Mesenteric fat pad (tissue), 1 donor: ENCODE measurements at regions not wholly inside any gene's neighbourhood (a gene's known extent, or its start where the extent isn't known, plus 50 kb on each side); places are given as distances from the start of the nearest gene placed in this dataset.

Experiments used
- DNase-seq: peaks from one replicate; pipeline ENCODE4 v3.0.0-alpha.2; 2020; ENCODE audit warnings: low spot score
- donor health status: DM: yes; HTN: yes; CAD: no.

DNA sequence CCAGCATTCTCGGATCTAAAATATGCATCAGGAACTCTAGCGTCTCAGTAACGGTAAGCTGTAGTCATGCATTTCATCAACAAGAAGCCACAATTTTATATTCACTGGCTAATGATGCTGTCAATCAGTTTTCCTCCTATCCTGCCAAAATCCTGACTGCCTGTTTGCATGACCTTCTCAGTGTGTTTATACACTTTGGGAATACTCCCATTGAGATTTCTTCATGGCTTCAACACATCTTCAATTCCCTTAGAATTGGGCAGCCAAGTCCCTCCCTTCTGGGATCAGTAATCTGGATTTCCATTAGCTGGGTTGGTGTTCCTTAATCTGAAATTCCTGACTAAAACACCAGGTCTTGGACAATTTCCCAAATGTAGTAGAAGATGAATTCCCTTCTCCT is 348.9 kb upstream of the DYNLRB2 start:
- DNase-seq: no peak

- DNase-seq: no peak
These were observed 351.2 kb upstream of the DYNLRB2 start for GRCh38 chr16:80189476-80190175.

- no peak for DNase-seq
These were observed 364.7 kb upstream of the DYNLRB2 start for GRCh38 chr16:80176114-80176513.

- DNase-seq: no peak
These were observed 365.8 kb upstream of the DYNLRB2 start for GRCh38 chr16:80175011-80175410.

DNA sequence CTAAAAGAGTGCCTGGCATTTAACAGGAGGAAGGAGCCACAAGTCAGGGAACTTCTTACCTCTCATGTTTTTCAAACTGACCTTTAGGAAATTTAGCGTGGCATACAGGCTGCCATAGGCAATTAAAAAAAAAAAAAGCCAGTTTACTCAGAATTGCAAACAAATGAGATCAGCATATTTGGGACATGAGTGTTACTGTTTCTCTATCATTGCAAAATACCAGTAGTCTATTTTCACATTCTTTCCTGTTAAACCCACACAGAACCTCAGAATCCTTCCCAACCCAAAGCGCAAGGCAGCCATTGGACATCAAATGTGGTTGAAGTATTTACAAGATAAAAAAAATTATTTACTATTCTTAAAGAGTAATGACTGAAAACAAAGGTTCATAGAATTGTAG is 366.4 kb upstream of the DYNLRB2 start:
- DNase-seq: no peak

DNA sequence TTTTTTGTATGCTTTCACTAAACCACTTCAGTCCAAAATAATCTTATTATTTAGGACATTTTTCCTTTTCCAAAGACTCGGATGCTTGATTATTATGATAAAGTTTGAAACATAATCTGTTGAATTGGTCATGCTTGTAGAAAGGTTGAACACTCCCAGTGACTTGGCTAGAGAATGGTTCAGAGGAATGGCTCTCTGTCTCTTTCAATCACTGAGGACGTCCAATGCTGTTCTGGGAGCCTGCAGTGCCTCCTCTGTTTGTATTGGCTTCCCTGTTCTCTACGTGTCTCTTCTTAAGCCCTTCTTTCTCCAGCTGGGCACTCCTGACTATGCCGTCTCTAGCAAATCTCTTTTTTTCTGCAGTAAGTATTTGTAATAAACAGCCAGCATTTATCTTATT is 369.0 kb upstream of the DYNLRB2 start:
- DNase-seq: no peak

- DNase-seq: no peak
These were observed 369.6 kb upstream of the DYNLRB2 start for GRCh38 chr16:80171199-80171598.

DNA sequence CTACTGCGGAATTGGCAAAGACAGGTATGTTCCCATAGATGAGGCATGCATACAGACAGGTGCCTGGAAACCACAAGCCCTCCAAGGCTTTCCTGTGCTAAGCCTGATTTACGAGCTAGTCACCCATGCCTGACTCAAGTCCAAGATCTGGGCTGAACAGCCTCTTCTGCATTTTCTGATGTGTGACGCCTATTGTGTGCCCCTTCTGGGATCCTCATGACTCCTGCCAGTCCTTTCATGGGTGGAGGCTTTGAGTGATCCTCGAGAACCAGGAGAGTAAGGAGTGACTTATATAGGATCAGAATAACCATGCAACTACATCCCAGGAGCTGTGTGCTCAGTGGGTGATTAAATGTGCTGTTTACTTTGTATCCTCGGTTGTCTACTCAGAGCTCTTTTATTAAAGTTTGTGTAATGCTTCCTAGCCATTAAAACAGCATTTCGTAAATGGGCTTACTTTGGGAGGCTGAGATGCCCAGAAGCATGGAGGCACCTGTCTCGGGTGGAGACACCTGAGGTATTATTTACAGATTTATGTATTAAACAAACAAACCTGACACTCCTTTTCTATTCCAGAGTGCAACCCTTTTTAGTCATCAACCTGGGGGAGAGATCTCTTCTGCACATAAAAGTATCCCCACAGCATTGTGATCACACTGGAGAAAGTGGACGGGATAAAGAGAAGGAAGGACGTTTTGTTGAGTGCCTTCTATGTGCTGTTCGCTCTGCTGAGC is 373.0 kb upstream of the DYNLRB2 start:
- no peak for DNase-seq

DNA sequence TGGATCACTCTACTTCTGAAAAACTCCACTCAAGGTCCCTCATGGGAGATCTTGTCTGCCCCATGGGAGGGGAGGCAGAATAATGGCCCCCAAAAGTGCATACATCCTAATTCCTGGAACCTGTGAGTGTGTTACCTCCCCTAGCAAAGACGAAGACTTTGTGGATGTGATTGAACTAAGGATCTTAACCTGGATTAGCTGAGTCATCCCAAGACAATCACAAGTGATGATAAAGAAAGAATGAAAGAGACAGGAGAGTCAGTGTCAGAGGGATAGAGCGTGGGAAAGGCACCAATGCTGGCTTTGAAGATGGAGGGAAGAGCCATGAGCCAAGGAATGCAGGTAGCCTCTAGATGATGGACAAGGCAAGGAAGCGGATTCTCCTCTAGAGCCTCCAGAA is 374.7 kb upstream of the DYNLRB2 start:
- no peak for DNase-seq

DNA sequence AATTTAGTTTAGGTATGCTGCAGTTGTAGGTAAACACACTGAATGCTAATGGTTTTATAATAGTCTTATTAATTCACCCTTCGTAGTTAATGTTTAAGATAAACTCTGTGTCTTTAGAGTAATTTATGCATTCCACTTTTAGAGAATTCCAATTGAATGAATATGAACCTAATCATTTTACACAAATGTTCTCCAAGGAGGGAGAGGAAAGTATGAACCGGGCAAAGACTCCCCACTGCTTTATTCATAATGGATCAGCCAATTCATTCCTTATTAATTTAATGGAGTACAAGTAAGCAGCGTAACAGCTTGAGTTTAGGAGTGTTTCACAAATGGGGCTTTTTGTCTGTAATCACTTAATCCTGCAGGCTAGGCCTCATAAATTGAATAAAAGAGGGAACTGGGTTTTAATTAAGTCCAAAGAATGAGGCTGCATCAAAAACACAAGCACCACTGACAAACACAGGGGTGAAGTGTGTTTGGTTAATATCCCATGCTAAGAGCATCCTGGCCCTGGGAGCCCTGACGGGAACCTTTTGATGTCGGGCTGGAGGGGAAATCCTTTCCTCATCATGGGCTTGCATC is 375.7 kb upstream of the DYNLRB2 start:
- no peak for DNase-seq

GRCh38 chr16:80163339-80163738 is 377.5 kb upstream of the DYNLRB2 start:
- no peak for DNase-seq

DNA sequence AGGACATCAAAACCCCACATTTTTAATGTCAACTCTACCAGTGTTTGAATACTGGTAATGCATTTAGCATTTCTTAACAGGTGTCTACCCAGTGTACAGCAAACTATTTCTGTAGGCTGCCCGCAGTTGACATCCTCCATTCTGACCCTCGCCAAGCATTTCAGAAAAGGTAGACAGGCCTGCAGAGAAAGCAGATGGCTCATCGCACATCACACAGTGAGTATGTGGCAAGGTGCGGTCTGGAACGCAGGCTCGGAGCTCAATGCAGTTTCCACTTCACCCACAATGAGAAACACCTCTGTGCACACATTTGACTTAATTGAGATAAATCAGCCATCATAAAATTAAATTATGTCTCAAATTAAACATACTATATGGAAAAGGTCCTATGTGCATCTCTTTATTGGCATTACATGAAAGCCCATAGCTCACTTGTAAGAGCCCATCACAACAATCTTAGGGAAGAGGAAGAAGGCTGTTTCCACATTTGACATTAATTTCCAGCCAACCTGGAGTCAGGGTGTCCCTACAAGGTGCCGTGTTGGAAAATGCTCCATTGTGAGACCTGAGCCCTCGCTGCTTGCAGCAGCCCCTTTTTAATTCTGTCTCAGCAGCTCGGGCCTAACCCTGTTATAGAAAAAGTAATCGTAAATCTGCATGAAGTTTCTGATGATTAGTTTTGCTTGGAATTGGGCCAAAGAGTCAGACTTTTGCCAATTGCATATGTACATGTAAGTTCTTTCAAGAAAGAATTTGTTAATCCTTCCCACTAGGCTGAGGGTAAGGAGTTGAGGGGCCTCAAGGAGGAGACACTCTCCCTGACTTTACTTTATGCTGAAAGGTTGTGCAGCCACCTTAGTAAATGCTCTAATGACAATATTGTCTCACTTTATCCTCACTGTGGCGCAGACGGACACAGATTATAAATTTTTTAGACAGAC is 378.7 kb upstream of the DYNLRB2 start:
- no peak for DNase-seq

DNA sequence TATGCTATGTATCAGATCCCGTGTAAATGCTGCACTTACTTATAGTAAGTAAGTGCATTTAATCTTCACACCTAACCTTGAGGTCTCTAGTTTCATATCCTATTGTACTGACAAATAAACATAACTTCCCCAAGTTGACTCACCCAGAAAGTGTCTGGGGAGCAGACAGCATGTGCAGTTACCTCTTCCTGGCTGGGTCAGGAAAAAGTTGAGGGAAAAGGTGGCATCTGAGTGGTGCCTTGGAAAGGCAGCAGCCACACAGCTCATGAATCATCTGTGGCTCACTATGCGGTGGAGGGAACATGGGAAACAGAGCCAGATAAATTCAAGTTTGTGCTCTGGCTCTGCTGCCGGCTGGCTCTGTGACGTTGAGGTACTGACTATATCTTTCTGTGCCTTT is 382.0 kb upstream of the DYNLRB2 start:
- DNase-seq: no peak

DNA sequence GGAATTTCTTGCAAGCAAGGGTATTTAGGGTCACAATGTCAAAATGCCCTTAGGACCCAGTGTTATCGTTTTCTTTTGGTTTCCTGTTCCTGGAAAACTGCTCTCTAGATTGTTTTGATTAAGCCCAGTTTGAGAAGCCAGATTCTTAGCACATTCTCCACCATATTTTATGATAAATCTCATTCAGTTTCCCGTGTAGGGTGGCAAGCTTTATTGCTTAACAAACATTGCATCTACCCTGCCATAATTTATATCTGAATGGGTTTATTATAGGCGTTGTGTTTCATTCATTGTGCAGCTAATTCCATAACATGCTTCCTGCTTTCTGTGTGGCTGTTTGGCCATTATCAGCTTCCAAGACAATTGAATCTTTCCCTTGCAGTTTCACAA is 389.1 kb upstream of the DYNLRB2 start:
- no peak for DNase-seq

- DNase-seq: no peak
These were observed 389.6 kb upstream of the DYNLRB2 start for GRCh38 chr16:80150978-80151721.

- DNase-seq: no peak
These were observed 392.0 kb upstream of the DYNLRB2 start for GRCh38 chr16:80148826-80149225.

DNA sequence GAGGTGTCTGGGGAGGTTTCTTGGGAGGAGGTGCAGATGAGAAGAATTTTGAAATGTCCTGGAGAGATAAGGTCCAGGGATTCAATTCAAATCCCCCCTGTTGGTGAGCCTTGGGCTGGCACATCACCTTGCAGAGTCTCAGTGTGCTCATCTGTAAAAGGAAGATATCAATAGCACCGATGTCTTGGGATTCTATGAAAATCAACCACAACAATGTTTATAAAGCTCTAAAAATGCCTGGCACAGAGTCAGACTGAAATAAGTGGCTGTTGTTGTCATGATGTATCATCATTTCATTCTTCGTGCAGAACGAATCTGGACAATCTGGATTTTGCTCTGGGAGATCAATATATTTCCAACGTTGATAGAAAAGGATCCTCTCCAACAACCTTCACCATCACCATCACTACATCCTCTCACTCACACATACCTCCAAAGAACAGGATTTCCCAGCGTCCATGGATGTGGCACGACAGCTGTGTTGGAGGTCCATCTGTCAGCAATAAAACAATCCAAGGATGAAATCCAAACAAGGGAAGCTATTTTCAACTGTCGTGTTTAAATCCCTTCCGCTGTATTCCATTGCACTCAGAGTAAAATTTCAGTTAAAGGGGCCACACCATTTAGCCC is 393.7 kb upstream of the DYNLRB2 start:
- no peak for DNase-seq

GRCh38 chr16:80144191-80144590 is 396.6 kb upstream of the DYNLRB2 start:
- DNase-seq: no peak

- DNase-seq: no peak
These were observed 397.9 kb upstream of the DYNLRB2 start for GRCh38 chr16:80142940-80143339.

- DNase-seq: no peak
These were observed 398.5 kb upstream of the DYNLRB2 start for GRCh38 chr16:80142281-80142680.
